GM12875 (cell line): ENCODE measurements at regions not wholly inside any gene's neighbourhood (a gene's known extent, or its start where the extent isn't known, plus 50 kb on each side); places are given as distances from the start of the nearest gene placed in this dataset.
"Not testable (repeated sequence)": the region's sequence is repeated elsewhere in the genome, so short reads cannot be mapped to it uniquely, and the experiment has no call there.

Experiments
- H3K4me3 ChIP-seq: one replicate; pipeline ENCODE4 v1.5.1; 2011; ENCODE audit warnings: low read depth, low read length, control low read depth
- CTCF ChIP-seq: IDR thresholded peaks from 2 replicates; pipeline ENCODE4 v1.5.1; 2011; ENCODE audit warnings: low read depth, mild to moderate bottlenecking, control low read depth, inconsistent platforms, low read length, moderate library complexity, borderline replicate concordance; ENCODE audit not compliant: insufficient read depth

GRCh38 chrX:27242581-27242980 is 220.6 kb downstream of the PPP4R3C start:
- TF ChIP-seq CTCF, result no peak
- H3K4me3 ChIP-seq, result no peak overlapping the region

GRCh38 chrX:27241981-27242380 is 221.2 kb downstream of the PPP4R3C start:
- TF ChIP-seq CTCF, result no peak

GRCh38 chrX:27240042-27240441 is 223.1 kb downstream of the PPP4R3C start:
- not testable (repeated sequence) for H3K4me3 ChIP-seq

More at GRCh38 chrX:27241981-27242380, 221.2 kb downstream of the PPP4R3C start:
- no peak overlapping the region for H3K4me3 ChIP-seq

- no peak overlapping the region for H3K4me3 ChIP-seq
- TF ChIP-seq CTCF, result no peak
These were observed 226.5 kb downstream of the PPP4R3C start for GRCh38 chrX:27236681-27237080.

- TF ChIP-seq CTCF, result no peak
- H3K4me3 ChIP-seq, result no peak overlapping the region
These were observed 233.4 kb downstream of the PPP4R3C start for GRCh38 chrX:27229721-27230120.

GRCh38 chrX:27222661-27223060 is 240.5 kb downstream of the PPP4R3C start:
- TF ChIP-seq CTCF, result no peak
- no peak overlapping the region for H3K4me3 ChIP-seq

GRCh38 chrX:27186671-27187070 is 276.5 kb downstream of the PPP4R3C start:
- peak; percentile 75 for TF ChIP-seq CTCF

GRCh38 chrX:27163236-27163635 is 299.9 kb downstream of the PPP4R3C start:
- TF ChIP-seq CTCF, result no peak
- H3K4me3 ChIP-seq, result no peak overlapping the region

More at GRCh38 chrX:27186671-27187070, 276.5 kb downstream of the PPP4R3C start:
- H3K4me3 ChIP-seq, result no peak overlapping the region
